ENCODE measurements at regions not wholly inside any gene's neighbourhood (a gene's known extent, or its start where the extent isn't known, plus 50 kb on each side); places are given as distances from the start of the nearest gene placed in this dataset.

- DNase-seq = no peak
- CTCF ChIA-PET = no interaction called here
- H3K9me3 Mint-ChIP-seq = peaks cover 9% of the 10 kb centered on the region
- no peak overlapping the region for H3K27ac Mint-ChIP-seq
- H3K4me3 Mint-ChIP-seq = no peak overlapping the region
- no peaks in the 10 kb centered on the region for H3K27me3 Mint-ChIP-seq
- H3K36me3 Mint-ChIP-seq = no peaks in the 10 kb centered on the region
- no peaks in the 10 kb centered on the region for H3K4me1 Mint-ChIP-seq
Observed at GRCh38 chr13:94933230-94933751, 220.9 kb upstream of the SOX21 start.

- Mint-ChIP-seq H3K9me3 (peaks cover 2% of the 10 kb centered on the region), H3K36me3 (no peaks in the 10 kb centered on the region), H3K4me1 (no peaks in the 10 kb centered on the region), H3K27ac (no peak overlapping the region), H3K4me3 (no peak overlapping the region), H3K27me3 (no peaks in the 10 kb centered on the region)
- CTCF ChIA-PET = no interaction called here
- DNase-seq = no peak
Observed at GRCh38 chr13:94928127-94928775, 215.9 kb upstream of the SOX21 start.

GRCh38 chr13:94925263-94925662, 212.9 kb upstream of the SOX21 start:
- Mint-ChIP-seq H3K4me1 (no peaks in the 10 kb centered on the region), H3K4me3 (no peak overlapping the region), H3K27me3 (no peaks in the 10 kb centered on the region), H3K27ac (no peak overlapping the region), H3K36me3 (no peaks in the 10 kb centered on the region), H3K9me3 (no peaks in the 10 kb centered on the region)
- no peak for DNase-seq
- CTCF ChIA-PET = no interaction called here

- CTCF ChIA-PET = no interaction called here
- H3K36me3 Mint-ChIP-seq = no peaks in the 10 kb centered on the region
- no peaks in the 10 kb centered on the region for H3K9me3 Mint-ChIP-seq
- H3K27ac Mint-ChIP-seq = no peak overlapping the region
- H3K27me3 Mint-ChIP-seq = no peaks in the 10 kb centered on the region
- DNase-seq = no peak
- H3K4me1 Mint-ChIP-seq = no peaks in the 10 kb centered on the region
- no peak overlapping the region for H3K4me3 Mint-ChIP-seq
Observed at GRCh38 chr13:94921181-94921580, 208.8 kb upstream of the SOX21 start.

- H3K27ac Mint-ChIP-seq = no peak overlapping the region
- H3K4me3 Mint-ChIP-seq = no peak overlapping the region
- H3K9me3 Mint-ChIP-seq = no peaks in the 10 kb centered on the region
- no peaks in the 10 kb centered on the region for H3K27me3 Mint-ChIP-seq
- DNase-seq = no peak
- H3K36me3 Mint-ChIP-seq = no peaks in the 10 kb centered on the region
- CTCF ChIA-PET = no interaction called here
- H3K4me1 Mint-ChIP-seq = no peaks in the 10 kb centered on the region
Observed at GRCh38 chr13:94920578-94920977, 208.2 kb upstream of the SOX21 start.

- CTCF ChIA-PET = no interaction called here
- no peaks in the 10 kb centered on the region for H3K36me3 Mint-ChIP-seq
- no peak for DNase-seq
- H3K27me3 Mint-ChIP-seq = no peaks in the 10 kb centered on the region
- H3K4me1 Mint-ChIP-seq = no peaks in the 10 kb centered on the region
- H3K27ac Mint-ChIP-seq = no peak overlapping the region
- H3K9me3 Mint-ChIP-seq = no peaks in the 10 kb centered on the region
- H3K4me3 Mint-ChIP-seq = no peak overlapping the region
Observed at GRCh38 chr13:94917824-94918223, 205.5 kb upstream of the SOX21 start.

- Mint-ChIP-seq H3K9me3 (no peaks in the 10 kb centered on the region), H3K4me1 (no peaks in the 10 kb centered on the region), H3K27me3 (peaks cover 5% of the 10 kb centered on the region), H3K36me3 (no peaks in the 10 kb centered on the region), H3K27ac (no peak overlapping the region), H3K4me3 (no peak overlapping the region)
- no peak for DNase-seq
- CTCF ChIA-PET = no interaction called here
Observed at GRCh38 chr13:94914895-94915294, 202.6 kb upstream of the SOX21 start.

- Mint-ChIP-seq H3K36me3 (no peaks in the 10 kb centered on the region), H3K27ac (no peak overlapping the region), H3K9me3 (no peaks in the 10 kb centered on the region), H3K4me1 (no peaks in the 10 kb centered on the region), H3K4me3 (no peak overlapping the region), H3K27me3 (peaks cover 5% of the 10 kb centered on the region)
- CTCF ChIA-PET = no interaction called here
- DNase-seq = no peak
Observed at GRCh38 chr13:94906605-94907004, 194.3 kb upstream of the SOX21 start.

GRCh38 chr13:94902722-94903407, 190.5 kb upstream of the SOX21 start:
- Mint-ChIP-seq H3K27me3 (no peaks in the 10 kb centered on the region), H3K27ac (no peak overlapping the region), H3K4me3 (no peak overlapping the region), H3K36me3 (no peaks in the 10 kb centered on the region), H3K4me1 (no peaks in the 10 kb centered on the region), H3K9me3 (no peaks in the 10 kb centered on the region)
- DNase-seq = no peak
- CTCF ChIA-PET = no interaction called here

- no peaks in the 10 kb centered on the region for H3K9me3 Mint-ChIP-seq
- DNase-seq = no peak
- CTCF ChIA-PET = no interaction called here
- no peaks in the 10 kb centered on the region for H3K4me1 Mint-ChIP-seq
- H3K27ac Mint-ChIP-seq = no peak overlapping the region
- no peaks in the 10 kb centered on the region for H3K36me3 Mint-ChIP-seq
- H3K4me3 Mint-ChIP-seq = no peak overlapping the region
- H3K27me3 Mint-ChIP-seq = no peaks in the 10 kb centered on the region
Observed at GRCh38 chr13:94901070-94901469, 188.7 kb upstream of the SOX21 start.

- H3K4me1 Mint-ChIP-seq = no peaks in the 10 kb centered on the region
- no peak for DNase-seq
- no peaks in the 10 kb centered on the region for H3K9me3 Mint-ChIP-seq
- no peaks in the 10 kb centered on the region for H3K36me3 Mint-ChIP-seq
- H3K27ac Mint-ChIP-seq = no peak overlapping the region
- CTCF ChIA-PET = no interaction called here
- no peak overlapping the region for H3K4me3 Mint-ChIP-seq
- no peaks in the 10 kb centered on the region for H3K27me3 Mint-ChIP-seq
Observed at GRCh38 chr13:94896719-94897317, 184.5 kb upstream of the SOX21 start.

- H3K9me3 Mint-ChIP-seq = no peaks in the 10 kb centered on the region
- H3K4me3 Mint-ChIP-seq = no peak overlapping the region
- no peaks in the 10 kb centered on the region for H3K27me3 Mint-ChIP-seq
- H3K4me1 Mint-ChIP-seq = no peaks in the 10 kb centered on the region
- CTCF ChIA-PET = no interaction called here
- H3K36me3 Mint-ChIP-seq = no peaks in the 10 kb centered on the region
- no peak overlapping the region for H3K27ac Mint-ChIP-seq
- DNase-seq = no peak
Observed at GRCh38 chr13:94896238-94896637, 183.9 kb upstream of the SOX21 start.

- H3K36me3 Mint-ChIP-seq = no peaks in the 10 kb centered on the region
- no peaks in the 10 kb centered on the region for H3K9me3 Mint-ChIP-seq
- no peak overlapping the region for H3K4me3 Mint-ChIP-seq
- H3K27ac Mint-ChIP-seq = no peak overlapping the region
- no peak for DNase-seq
- no peaks in the 10 kb centered on the region for H3K4me1 Mint-ChIP-seq
- H3K27me3 Mint-ChIP-seq = no peaks in the 10 kb centered on the region
- CTCF ChIA-PET = no interaction called here
Observed at GRCh38 chr13:94886191-94886590, 173.8 kb upstream of the SOX21 start.

- Mint-ChIP-seq H3K4me3 (no peak overlapping the region), H3K27ac (no peak overlapping the region), H3K9me3 (no peaks in the 10 kb centered on the region), H3K4me1 (no peaks in the 10 kb centered on the region), H3K36me3 (no peaks in the 10 kb centered on the region), H3K27me3 (no peaks in the 10 kb centered on the region)
- CTCF ChIA-PET = no interaction called here
- DNase-seq = no peak
Observed at GRCh38 chr13:94880463-94880862, 168.1 kb upstream of the SOX21 start.

GRCh38 chr13:94878602-94879165, 166.3 kb upstream of the SOX21 start:
- CTCF ChIA-PET = no interaction called here
- Mint-ChIP-seq H3K36me3 (no peaks in the 10 kb centered on the region), H3K4me1 (no peaks in the 10 kb centered on the region), H3K27me3 (no peaks in the 10 kb centered on the region), H3K27ac (no peak overlapping the region), H3K4me3 (no peak overlapping the region), H3K9me3 (no peaks in the 10 kb centered on the region)
- DNase-seq = no peak
